PFSK-1 (cell line): ENCODE measurements at regions not wholly inside any gene's neighbourhood (a gene's known extent, or its start where the extent isn't known, plus 50 kb on each side); places are given as distances from the start of the nearest gene placed in this dataset.

Experiments used
- POLR2AphosphoS5 ChIP-seq: IDR thresholded peaks from 2 replicates; pipeline ENCODE4 v1.6.1; 2012; ENCODE audit warnings: low read depth, mild to moderate bottlenecking, control low read depth, low read length, moderate library complexity
- SIN3A ChIP-seq: IDR thresholded peaks from 2 replicates; pipeline ENCODE4 v1.6.1; 2012; ENCODE audit warnings: mild to moderate bottlenecking, low read length, moderate library complexity, borderline replicate concordance; ENCODE audit not compliant: insufficient read depth

- no peak for TF ChIP-seq SIN3A
- TF ChIP-seq POLR2AphosphoS5, result no peak
Observed at GRCh38 chr7:115574681-115575291, 455.8 kb downstream of the TFEC start.
